HG03571 (cell line): ENCODE measurements at regions not wholly inside any gene's neighbourhood (a gene's known extent, or its start where the extent isn't known, plus 50 kb on each side); places are given as distances from the start of the nearest gene placed in this dataset.
"Not testable (repeated sequence)": the region's sequence is repeated elsewhere in the genome, so short reads cannot be mapped to it uniquely, and the experiment has no call there.

Experiments
- ATAC-seq: cut with Tn5 transposase; IDR thresholded peaks from one replicate; pipeline ENCODE4 v1.9.1; 2021; ENCODE audit not compliant: unreplicated experiment

- no peak for ATAC-seq
These were observed 606.4 kb downstream of the ZNF608 start for GRCh38 chr5:124140060-124140459.

- no peak for ATAC-seq
These were observed 607.0 kb downstream of the ZNF608 start for GRCh38 chr5:124139477-124139876.

- no peak for ATAC-seq
These were observed 609.8 kb downstream of the ZNF608 start for GRCh38 chr5:124136609-124137008.

- no peak for ATAC-seq
These were observed 611.5 kb downstream of the ZNF608 start for GRCh38 chr5:124134941-124135340.

- no peak for ATAC-seq
These were observed 613.0 kb downstream of the ZNF608 start for GRCh38 chr5:124133406-124133805.

- no peak for ATAC-seq
These were observed 613.6 kb downstream of the ZNF608 start for GRCh38 chr5:124132843-124133242.

- no peak for ATAC-seq
These were observed 615.0 kb downstream of the ZNF608 start for GRCh38 chr5:124131466-124131865.

- ATAC-seq = no peak
These were observed 615.6 kb downstream of the ZNF608 start for GRCh38 chr5:124130816-124131215.

- ATAC-seq = no peak
These were observed 616.9 kb downstream of the CSNK1G3 start for GRCh38 chr5:124128867-124129266.

GRCh38 chr5:124126504-124127217 lies 614.7 kb downstream of the CSNK1G3 start:
- ATAC-seq = peak; percentile 94

- no peak for ATAC-seq
These were observed 612.8 kb downstream of the CSNK1G3 start for GRCh38 chr5:124124711-124125229.

GRCh38 chr5:124121198-124121597 lies 609.2 kb downstream of the CSNK1G3 start:
- ATAC-seq = no peak

- ATAC-seq = no peak
These were observed 602.9 kb downstream of the CSNK1G3 start for GRCh38 chr5:124114911-124115310.

- no peak for ATAC-seq
These were observed 599.9 kb downstream of the CSNK1G3 start for GRCh38 chr5:124111886-124112285.

- ATAC-seq = no peak
These were observed 599.0 kb downstream of the CSNK1G3 start for GRCh38 chr5:124110942-124111341.

- ATAC-seq = no peak
These were observed 593.3 kb downstream of the CSNK1G3 start for GRCh38 chr5:124105326-124105725.

GRCh38 chr5:124104821-124105220 lies 592.8 kb downstream of the CSNK1G3 start:
- ATAC-seq = no peak

- ATAC-seq = no peak
These were observed 592.4 kb downstream of the CSNK1G3 start for GRCh38 chr5:124104344-124104743.

GRCh38 chr5:124103671-124104070 lies 591.7 kb downstream of the CSNK1G3 start:
- ATAC-seq = no peak

GRCh38 chr5:124103056-124103455 lies 591.1 kb downstream of the CSNK1G3 start:
- not testable (repeated sequence) for ATAC-seq

GRCh38 chr5:124102486-124102885 lies 590.5 kb downstream of the CSNK1G3 start:
- ATAC-seq = no peak

GRCh38 chr5:124093658-124094057 lies 581.7 kb downstream of the CSNK1G3 start:
- no peak for ATAC-seq

GRCh38 chr5:124090115-124090514 lies 578.1 kb downstream of the CSNK1G3 start:
- ATAC-seq = no peak
